Ovary (tissue), 3 donors: ENCODE measurements at regions not wholly inside any gene's neighbourhood (a gene's known extent, or its start where the extent isn't known, plus 50 kb on each side); places are given as distances from the start of the nearest gene placed in this dataset.
"Not testable (repeated sequence)": the region's sequence is repeated elsewhere in the genome, so short reads cannot be mapped to it uniquely, and the experiment has no call there.

Experiments used
- EP300 ChIP-seq: sonication (generic); formaldehyde crosslinking; IDR thresholded peaks from one replicate; pipeline ENCODE4 v1.6.1; 2017; ENCODE audit warnings: antibody characterized with exemption
- TF ChIP-seq, protein P1 (sequence below), 3 donors: fragments of 450-650 bp in 2 of 3; fragments of 200-600 bp in 1 of 3; IDR thresholded peaks; one replicate each; pipeline versions ENCODE4 v1.5.1 to v1.8.0; 2016 to 2022; ENCODE audit warnings: antibody characterized with exemption in 3 of 3, mild to moderate bottlenecking in 1 of 3
- donor health status: DM: no; HTN: no; CAD: no.

DNA sequence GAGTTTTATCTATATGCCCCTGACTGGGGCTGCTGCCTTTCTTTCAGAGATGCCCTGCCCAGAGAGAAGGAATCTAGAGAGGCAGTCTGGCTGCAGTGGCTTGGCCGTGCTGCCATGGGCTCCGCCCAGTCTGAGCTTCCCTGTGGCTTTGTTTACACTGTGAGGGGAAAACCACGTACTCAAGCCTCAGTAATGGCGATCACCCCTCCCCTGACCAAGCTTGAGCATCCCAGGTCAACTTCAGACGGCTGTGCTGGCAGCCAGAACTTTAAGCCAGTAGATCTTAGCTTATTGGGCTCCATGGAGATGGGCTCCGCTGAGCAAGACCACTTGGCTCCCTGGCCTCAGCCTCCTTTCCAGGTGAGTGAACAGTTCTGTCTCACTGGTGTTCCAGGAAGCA lies 69.0 kb upstream of the DPP6 start:
- not testable (repeated sequence) for TF ChIP-seq EP300
- TF ChIP-seq, protein P1, sequence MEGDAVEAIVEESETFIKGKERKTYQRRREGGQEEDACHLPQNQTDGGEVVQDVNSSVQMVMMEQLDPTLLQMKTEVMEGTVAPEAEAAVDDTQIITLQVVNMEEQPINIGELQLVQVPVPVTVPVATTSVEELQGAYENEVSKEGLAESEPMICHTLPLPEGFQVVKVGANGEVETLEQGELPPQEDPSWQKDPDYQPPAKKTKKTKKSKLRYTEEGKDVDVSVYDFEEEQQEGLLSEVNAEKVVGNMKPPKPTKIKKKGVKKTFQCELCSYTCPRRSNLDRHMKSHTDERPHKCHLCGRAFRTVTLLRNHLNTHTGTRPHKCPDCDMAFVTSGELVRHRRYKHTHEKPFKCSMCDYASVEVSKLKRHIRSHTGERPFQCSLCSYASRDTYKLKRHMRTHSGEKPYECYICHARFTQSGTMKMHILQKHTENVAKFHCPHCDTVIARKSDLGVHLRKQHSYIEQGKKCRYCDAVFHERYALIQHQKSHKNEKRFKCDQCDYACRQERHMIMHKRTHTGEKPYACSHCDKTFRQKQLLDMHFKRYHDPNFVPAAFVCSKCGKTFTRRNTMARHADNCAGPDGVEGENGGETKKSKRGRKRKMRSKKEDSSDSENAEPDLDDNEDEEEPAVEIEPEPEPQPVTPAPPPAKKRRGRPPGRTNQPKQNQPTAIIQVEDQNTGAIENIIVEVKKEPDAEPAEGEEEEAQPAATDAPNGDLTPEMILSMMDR (IDR thresholded peaks at IDR 0.05): not testable (repeated sequence)
